BLaER1 (cell line): ENCODE measurements at regions not wholly inside any gene's neighbourhood (a gene's known extent, or its start where the extent isn't known, plus 50 kb on each side); places are given as distances from the start of the nearest gene placed in this dataset.
A peak's percentile ranks its signal among the peaks of the same experiment; 100 is the strongest.

Experiments
- H3K27ac ChIP-seq: shearing (Covaris generic); formaldehyde crosslinking; 2 replicates; pipeline ENCODE4 v1.8.1; 2022
- H3K27me3 ChIP-seq: shearing (Covaris generic); formaldehyde crosslinking; 2 replicates; pipeline ENCODE4 v1.8.1; 2022
- H3K36me3 ChIP-seq: shearing (Covaris generic); formaldehyde crosslinking; 2 replicates; pipeline ENCODE4 v1.8.1; 2022
- H3K4me1 ChIP-seq: shearing (Covaris generic); formaldehyde crosslinking; 2 replicates; pipeline ENCODE4 v1.8.1; 2022
- H3K4me2 ChIP-seq: shearing (Covaris generic); formaldehyde crosslinking; 2 replicates; pipeline ENCODE4 v1.8.1; 2022
- H3K4me3 ChIP-seq: shearing (Covaris generic); formaldehyde crosslinking; 2 replicates; pipeline ENCODE4 v1.8.1; 2022
- H3K9ac ChIP-seq: shearing (Covaris generic); formaldehyde crosslinking; 2 replicates; pipeline ENCODE4 v1.8.1; 2022
- H3K9me3 ChIP-seq: shearing (Covaris generic); formaldehyde crosslinking; 2 replicates; pipeline ENCODE4 v1.8.1; 2022
- H4K20me1 ChIP-seq: shearing (Covaris generic); formaldehyde crosslinking; 2 replicates; pipeline ENCODE4 v1.8.1; 2022
- Cebpa-rat ChIP-seq: shearing (Covaris generic); IDR thresholded peaks from 2 replicates; pipeline ENCODE4 v1.8.1; 2022

- Histone ChIP-seq H3K4me2 (no peak overlapping the region), H3K27me3 (no peaks in the 10 kb centered on the region), H3K9ac (no peak overlapping the region), H3K36me3 (no peaks in the 10 kb centered on the region), H4K20me1 (no peaks in the 10 kb centered on the region), H3K4me1 (peaks cover 8% of the 10 kb centered on the region), H3K9me3 (no peaks in the 10 kb centered on the region), H3K4me3 (no peak overlapping the region), H3K27ac (no peak overlapping the region)
- TF ChIP-seq Cebpa-rat, result no peak
These were observed 155.7 kb upstream of the CAMK1G start for GRCh38 chr1:209427811-209428210.

DNA sequence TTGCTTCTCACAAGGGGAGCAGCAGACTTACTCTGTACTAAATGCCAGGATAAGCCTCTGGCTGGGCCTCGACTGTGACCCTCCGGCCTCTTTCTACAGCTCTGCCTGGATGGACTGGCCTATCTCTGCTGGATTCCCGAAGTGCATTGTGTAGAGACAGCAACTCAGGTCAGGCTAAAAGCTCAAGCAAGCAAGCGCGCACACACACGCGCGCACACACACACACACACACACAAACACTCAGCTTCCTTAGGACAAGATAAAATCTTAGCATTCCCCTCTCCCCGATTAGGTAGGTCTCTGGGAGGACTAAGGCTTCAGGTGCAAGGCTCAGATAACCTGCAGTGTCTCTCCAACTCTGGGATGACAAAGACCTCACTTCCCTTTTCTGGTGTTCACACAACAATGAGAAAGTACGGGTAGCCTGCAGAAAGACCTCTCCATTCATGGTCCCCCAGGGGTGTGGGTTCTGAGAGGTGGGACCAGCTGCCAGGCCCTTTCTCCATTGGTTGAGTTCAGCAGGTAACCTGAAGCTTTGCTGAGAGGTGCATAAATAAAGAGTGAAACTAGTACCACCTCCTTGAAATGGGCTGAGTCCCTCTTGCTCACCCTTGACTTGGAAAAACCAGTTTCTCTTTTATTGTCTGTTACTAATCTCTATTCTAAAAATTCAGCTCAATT is 155.1 kb upstream of the CAMK1G start:
- Histone ChIP-seq H3K27ac (no peak overlapping the region), H3K27me3 (no peaks in the 10 kb centered on the region), H3K9me3 (no peaks in the 10 kb centered on the region), H3K4me2 (no peak overlapping the region), H3K4me3 (no peak overlapping the region), H4K20me1 (no peaks in the 10 kb centered on the region), H3K4me1 (peaks cover 8% of the 10 kb centered on the region), H3K36me3 (no peaks in the 10 kb centered on the region), H3K9ac (no peak overlapping the region)
- no peak for TF ChIP-seq Cebpa-rat

- Histone ChIP-seq H3K27ac (no peak overlapping the region), H3K36me3 (no peaks in the 10 kb centered on the region), H3K4me3 (no peak overlapping the region)
These were observed 153.9 kb upstream of the CAMK1G start for GRCh38 chr1:209429611-209430010.

DNA sequence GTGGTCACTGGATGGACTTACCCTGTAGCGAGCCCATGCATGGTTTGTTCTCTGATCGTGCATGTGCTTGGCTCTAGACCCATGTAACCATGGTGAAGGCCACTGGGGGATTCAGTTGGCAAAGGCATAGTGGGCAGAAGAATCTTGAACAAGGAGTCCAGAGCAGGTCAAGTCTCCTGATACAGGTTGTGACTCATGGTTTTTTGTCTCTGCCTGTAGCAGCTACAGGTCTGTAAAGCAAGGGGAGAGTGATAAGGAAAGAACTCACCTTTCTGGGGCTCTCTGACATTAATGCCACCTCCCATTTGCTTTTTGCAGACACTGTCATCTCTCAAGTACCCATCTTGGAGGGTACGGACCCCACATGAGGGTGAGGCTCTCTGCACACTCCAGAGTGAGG is 153.4 kb upstream of the CAMK1G start:
- no peaks in the 10 kb centered on the region for H3K36me3 ChIP-seq
- H3K4me3 ChIP-seq, result no peak overlapping the region

More at GRCh38 chr1:209429611-209430010, 153.9 kb upstream of the CAMK1G start:
- H3K9me3 ChIP-seq, result no peaks in the 10 kb centered on the region
- no peaks in the 10 kb centered on the region for H4K20me1 ChIP-seq
- H3K4me2 ChIP-seq, result no peak overlapping the region
- TF ChIP-seq Cebpa-rat, result no peak
- H3K9ac ChIP-seq, result no peak overlapping the region
- H3K27me3 ChIP-seq, result no peaks in the 10 kb centered on the region
- peaks cover 17% of the 10 kb centered on the region for H3K4me1 ChIP-seq

GRCh38 chr1:209430821-209431259 is 152.7 kb upstream of the CAMK1G start:
- H3K4me1 ChIP-seq, result peaks cover 19% of the 10 kb centered on the region
- no peak overlapping the region for H3K9ac ChIP-seq
- no peak overlapping the region for H3K27ac ChIP-seq
- H3K4me2 ChIP-seq, result no peak overlapping the region
- no peaks in the 10 kb centered on the region for H4K20me1 ChIP-seq
- H3K9me3 ChIP-seq, result no peaks in the 10 kb centered on the region
- no peak overlapping the region for H3K4me3 ChIP-seq
- no peaks in the 10 kb centered on the region for H3K36me3 ChIP-seq
- H3K27me3 ChIP-seq, result no peaks in the 10 kb centered on the region
- no peak for TF ChIP-seq Cebpa-rat

More for the DNA sequence above, 153.4 kb upstream of the CAMK1G start:
- no peak for TF ChIP-seq Cebpa-rat
- H3K4me2 ChIP-seq, result no peak overlapping the region
- no peak overlapping the region for H3K27ac ChIP-seq
- H3K9ac ChIP-seq, result no peak overlapping the region
- H3K9me3 ChIP-seq, result no peaks in the 10 kb centered on the region
- H3K27me3 ChIP-seq, result no peaks in the 10 kb centered on the region
- no peaks in the 10 kb centered on the region for H4K20me1 ChIP-seq
- H3K4me1 ChIP-seq, result peaks cover 22% of the 10 kb centered on the region

DNA sequence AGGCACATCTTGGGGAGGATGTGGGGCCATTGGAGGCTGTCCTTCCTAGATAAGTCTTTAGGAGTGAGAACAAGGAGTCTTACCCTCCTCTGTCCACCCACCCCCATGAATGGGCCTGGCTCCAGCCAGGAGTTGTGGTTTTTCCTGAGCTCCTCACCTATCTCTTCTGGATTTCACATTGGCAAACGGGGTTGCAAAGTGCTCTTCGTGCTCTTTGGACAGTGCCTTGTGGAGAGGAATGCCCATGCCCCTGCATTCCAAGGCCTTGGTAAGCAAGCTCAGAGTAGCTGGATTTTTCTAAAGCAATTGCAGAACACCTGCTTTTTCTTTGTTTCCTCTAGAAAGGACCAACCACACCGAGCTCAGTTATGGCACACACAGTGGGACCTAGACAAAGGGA is 152.1 kb upstream of the CAMK1G start:
- no peaks in the 10 kb centered on the region for H4K20me1 ChIP-seq
- H3K36me3 ChIP-seq, result no peaks in the 10 kb centered on the region
- no peaks in the 10 kb centered on the region for H3K27me3 ChIP-seq
- H3K4me1 ChIP-seq, result peaks cover 14% of the 10 kb centered on the region
- no peak overlapping the region for H3K4me3 ChIP-seq
- no peak overlapping the region for H3K9ac ChIP-seq
- no peaks in the 10 kb centered on the region for H3K9me3 ChIP-seq
- H3K27ac ChIP-seq, result no peak overlapping the region
- no peak overlapping the region for H3K4me2 ChIP-seq
- no peak for TF ChIP-seq Cebpa-rat

- peaks cover 14% of the 10 kb centered on the region for H3K4me1 ChIP-seq
- no peak for TF ChIP-seq Cebpa-rat
These were observed 151.6 kb upstream of the CAMK1G start for GRCh38 chr1:209431813-209432442.

GRCh38 chr1:209432443-209432825 is 151.1 kb upstream of the CAMK1G start:
- H3K4me2 ChIP-seq, result no peak overlapping the region
- H3K4me3 ChIP-seq, result no peak overlapping the region
- no peak overlapping the region for H3K9ac ChIP-seq
- H3K27me3 ChIP-seq, result no peaks in the 10 kb centered on the region
- no peak overlapping the region for H3K27ac ChIP-seq
- no peak for TF ChIP-seq Cebpa-rat
- H3K4me1 ChIP-seq, result peaks cover 14% of the 10 kb centered on the region
- no peaks in the 10 kb centered on the region for H3K36me3 ChIP-seq
- no peaks in the 10 kb centered on the region for H3K9me3 ChIP-seq
- H4K20me1 ChIP-seq, result no peaks in the 10 kb centered on the region

More at GRCh38 chr1:209431813-209432442, 151.6 kb upstream of the CAMK1G start:
- H3K9ac ChIP-seq, result no peak overlapping the region
- H3K27ac ChIP-seq, result no peak overlapping the region
- no peaks in the 10 kb centered on the region for H3K36me3 ChIP-seq
- no peak overlapping the region for H3K4me3 ChIP-seq
- H4K20me1 ChIP-seq, result no peaks in the 10 kb centered on the region
- H3K9me3 ChIP-seq, result no peaks in the 10 kb centered on the region
- no peak overlapping the region for H3K4me2 ChIP-seq
- H3K27me3 ChIP-seq, result no peaks in the 10 kb centered on the region

DNA sequence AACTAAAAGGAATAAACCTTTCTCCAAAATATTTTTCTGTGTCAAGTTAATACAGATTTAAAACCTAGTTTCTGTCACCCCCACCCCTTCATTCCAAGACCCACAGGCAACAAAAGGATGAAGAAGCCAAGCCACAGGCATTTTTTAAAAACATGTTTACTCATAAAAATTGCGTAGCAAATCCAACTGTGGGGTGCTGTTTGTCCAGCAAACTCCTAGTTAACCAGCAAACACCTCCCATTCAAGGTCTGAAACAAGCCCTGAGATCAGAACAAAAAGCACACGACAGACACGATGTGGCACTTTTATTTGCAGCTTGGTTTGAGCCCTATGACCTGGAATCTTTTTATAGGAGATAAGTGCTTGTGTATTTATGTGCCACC is 149.9 kb upstream of the CAMK1G start:
- Histone ChIP-seq H3K27ac (no peak overlapping the region), H3K27me3 (no peaks in the 10 kb centered on the region), H4K20me1 (no peaks in the 10 kb centered on the region), H3K9ac (no peak overlapping the region), H3K4me3 (no peak overlapping the region), H3K4me1 (peaks cover 14% of the 10 kb centered on the region), H3K4me2 (no peak overlapping the region; the same call in 1 of the 2 replicates), H3K9me3 (no peaks in the 10 kb centered on the region), H3K36me3 (no peaks in the 10 kb centered on the region)
- no peak for TF ChIP-seq Cebpa-rat

- no peaks in the 10 kb centered on the region for H3K9me3 ChIP-seq
- H3K36me3 ChIP-seq, result no peaks in the 10 kb centered on the region
- H4K20me1 ChIP-seq, result no peaks in the 10 kb centered on the region
- no peaks in the 10 kb centered on the region for H3K27me3 ChIP-seq
- peaks cover 14% of the 10 kb centered on the region for H3K4me1 ChIP-seq
- no peak overlapping the region for H3K4me3 ChIP-seq
- peak overlapping the region; percentile 41 for H3K4me2 ChIP-seq
- no peak overlapping the region for H3K27ac ChIP-seq
- no peak for TF ChIP-seq Cebpa-rat
- H3K9ac ChIP-seq, result no peak overlapping the region
These were observed 149.4 kb upstream of the CAMK1G start for GRCh38 chr1:209434066-209434465.
